GM21381 (cell line): ENCODE measurements at regions not wholly inside any gene's neighbourhood (a gene's known extent, or its start where the extent isn't known, plus 50 kb on each side); places are given as distances from the start of the nearest gene placed in this dataset.
"Not testable (repeated sequence)": the region's sequence is repeated elsewhere in the genome, so short reads cannot be mapped to it uniquely, and the experiment has no call there.

Source experiments
- ATAC-seq: cut with Tn5 transposase; IDR thresholded peaks from one replicate; pipeline ENCODE4 v1.9.1; 2021; ENCODE audit warnings: mild to moderate bottlenecking, moderate library complexity; ENCODE audit not compliant: unreplicated experiment

- no peak for ATAC-seq
Measured at GRCh38 chr6:119533603-119534279, 184.2 kb upstream of the MAN1A1 start.

- no peak for ATAC-seq
Measured at GRCh38 chr6:119527231-119527578, 177.6 kb upstream of the MAN1A1 start.

DNA sequence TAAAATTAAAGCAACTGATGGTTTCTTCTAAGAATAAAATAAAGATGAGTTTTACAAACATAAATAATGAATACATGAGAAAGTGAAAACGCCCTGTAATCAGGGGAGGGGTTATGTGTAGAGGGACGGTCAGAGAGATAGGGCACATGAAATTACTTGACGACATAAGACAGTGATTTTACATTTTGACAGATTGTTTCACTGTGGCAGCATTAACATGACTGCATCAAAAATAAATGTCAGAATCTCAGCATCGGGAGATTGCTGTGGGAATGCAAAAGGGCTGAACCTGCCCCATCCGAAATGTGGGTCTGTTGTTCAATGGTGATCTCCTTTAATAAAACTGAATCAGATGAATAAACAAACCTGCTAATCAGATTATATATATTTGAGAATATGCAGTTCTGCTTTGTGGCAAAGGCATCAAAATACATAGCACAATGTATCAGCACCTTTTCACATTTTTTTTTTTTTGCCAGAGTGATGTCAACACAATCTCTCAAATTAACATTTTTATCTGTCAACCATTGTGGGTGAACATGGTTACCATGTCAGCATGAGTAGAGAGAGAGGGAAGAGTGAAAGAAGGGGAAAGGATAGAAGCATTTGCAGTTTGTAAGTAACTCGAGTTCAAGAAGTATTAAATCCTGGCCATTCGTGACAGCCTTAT is 177.1 kb upstream of the MAN1A1 start:
- ATAC-seq = no peak

- ATAC-seq = no peak
Measured at GRCh38 chr6:119524410-119524809, 174.8 kb upstream of the MAN1A1 start.

- no peak for ATAC-seq
Measured at GRCh38 chr6:119523556-119523955, 174.0 kb upstream of the MAN1A1 start.

DNA sequence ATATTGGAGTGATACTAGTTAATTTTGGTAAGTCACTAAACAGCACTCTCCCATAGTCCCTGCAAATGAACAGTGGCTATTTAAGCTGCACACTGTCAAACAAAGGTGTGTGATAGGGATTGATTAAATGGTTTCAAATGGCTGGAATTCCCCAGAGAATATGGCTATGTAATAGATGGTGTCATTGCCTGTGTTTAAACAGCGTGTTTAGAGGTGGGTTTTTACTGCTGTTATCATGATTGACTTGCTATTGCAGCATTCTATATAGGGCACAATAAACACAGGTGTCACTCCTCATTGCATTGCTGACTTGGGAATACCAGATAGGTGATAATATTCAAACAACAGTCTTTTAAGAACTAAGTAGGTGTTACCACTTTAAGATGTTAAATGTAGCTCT is 171.7 kb upstream of the MAN1A1 start:
- no peak for ATAC-seq

- no peak for ATAC-seq
Measured at GRCh38 chr6:119517428-119517827, 167.9 kb upstream of the MAN1A1 start.

- ATAC-seq = no peak
Measured at GRCh38 chr6:119514345-119514744, 164.8 kb upstream of the MAN1A1 start.

DNA sequence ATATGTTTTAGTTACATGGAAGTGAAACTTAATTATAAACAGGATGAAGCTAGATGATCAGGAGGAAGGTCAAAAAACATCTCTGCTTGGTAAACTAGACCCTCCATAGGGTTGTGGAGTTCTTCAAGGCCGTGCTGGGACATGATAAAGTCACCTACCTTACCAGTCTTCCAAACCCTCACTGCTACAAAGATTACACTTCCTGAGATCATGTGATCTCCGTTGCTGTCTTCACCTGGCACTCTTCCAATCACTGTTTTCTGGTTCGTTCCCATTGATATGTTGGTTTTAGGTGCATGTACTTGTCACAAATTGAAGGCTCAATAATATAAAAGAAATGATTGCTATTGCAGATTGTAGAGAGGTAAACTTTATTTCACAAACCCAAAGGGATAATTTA is 161.5 kb upstream of the MAN1A1 start:
- ATAC-seq = no peak

- no peak for ATAC-seq
Measured at GRCh38 chr6:119510246-119510645, 160.7 kb upstream of the MAN1A1 start.

DNA sequence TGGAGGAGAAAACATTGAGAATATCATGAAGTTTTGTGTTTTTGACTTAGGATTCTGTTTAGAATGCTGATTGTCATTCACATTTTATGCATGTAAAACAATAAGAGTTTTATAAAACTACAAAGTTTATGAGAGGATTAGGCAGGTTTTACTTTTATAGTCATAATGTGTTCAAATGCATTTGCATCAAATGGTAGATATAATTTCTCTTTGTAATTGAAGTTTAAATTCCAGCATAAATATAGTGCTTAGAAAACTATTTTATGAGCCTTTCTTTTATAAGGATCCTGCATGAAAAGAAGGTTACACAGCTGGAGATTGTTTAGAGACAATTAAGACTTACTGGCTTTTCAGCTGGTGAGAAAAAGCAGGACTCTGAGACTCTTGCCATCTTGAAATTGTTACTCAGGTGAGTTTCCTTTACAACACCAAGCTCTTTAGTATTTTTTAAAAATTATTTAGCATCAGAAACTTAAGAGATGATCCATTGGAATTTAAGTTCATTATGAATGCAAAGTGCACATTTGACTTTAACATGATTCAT is 157.1 kb upstream of the MAN1A1 start:
- no peak for ATAC-seq

DNA sequence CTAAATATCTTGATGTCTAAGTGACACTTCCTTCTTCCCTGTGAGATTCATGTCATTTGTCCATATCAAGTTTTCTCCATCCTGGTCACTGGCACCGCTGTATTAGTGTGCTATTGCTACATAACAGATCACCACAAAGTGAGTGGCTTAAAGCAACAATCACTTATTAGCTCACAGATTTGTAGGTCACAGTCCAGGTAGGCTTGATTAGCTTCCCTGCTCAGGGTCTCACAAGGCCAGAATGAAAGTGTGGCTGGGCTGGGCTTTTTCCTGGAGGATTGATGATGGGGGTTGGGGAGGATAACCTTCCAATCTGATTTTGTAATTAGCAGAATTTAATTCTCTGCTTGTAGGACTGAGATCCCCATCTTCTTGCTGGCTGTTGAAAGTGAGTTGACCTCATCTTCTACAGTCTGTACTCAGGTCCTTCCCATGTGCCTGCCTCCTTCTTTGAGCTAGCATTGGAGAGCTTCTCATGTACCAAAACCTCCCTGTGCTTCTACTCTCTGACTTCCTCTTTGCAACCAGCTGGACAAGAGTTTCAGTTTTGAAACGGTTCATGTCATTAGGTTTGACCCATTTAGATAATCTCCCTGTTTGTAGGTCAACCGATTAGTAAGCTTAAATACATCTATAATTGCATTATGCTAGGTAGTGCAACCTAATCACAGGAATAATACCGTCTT is 152.4 kb upstream of the MAN1A1 start:
- ATAC-seq = peak; percentile 95

- no peak for ATAC-seq
Measured at GRCh38 chr6:119499797-119500196, 150.2 kb upstream of the MAN1A1 start.

DNA sequence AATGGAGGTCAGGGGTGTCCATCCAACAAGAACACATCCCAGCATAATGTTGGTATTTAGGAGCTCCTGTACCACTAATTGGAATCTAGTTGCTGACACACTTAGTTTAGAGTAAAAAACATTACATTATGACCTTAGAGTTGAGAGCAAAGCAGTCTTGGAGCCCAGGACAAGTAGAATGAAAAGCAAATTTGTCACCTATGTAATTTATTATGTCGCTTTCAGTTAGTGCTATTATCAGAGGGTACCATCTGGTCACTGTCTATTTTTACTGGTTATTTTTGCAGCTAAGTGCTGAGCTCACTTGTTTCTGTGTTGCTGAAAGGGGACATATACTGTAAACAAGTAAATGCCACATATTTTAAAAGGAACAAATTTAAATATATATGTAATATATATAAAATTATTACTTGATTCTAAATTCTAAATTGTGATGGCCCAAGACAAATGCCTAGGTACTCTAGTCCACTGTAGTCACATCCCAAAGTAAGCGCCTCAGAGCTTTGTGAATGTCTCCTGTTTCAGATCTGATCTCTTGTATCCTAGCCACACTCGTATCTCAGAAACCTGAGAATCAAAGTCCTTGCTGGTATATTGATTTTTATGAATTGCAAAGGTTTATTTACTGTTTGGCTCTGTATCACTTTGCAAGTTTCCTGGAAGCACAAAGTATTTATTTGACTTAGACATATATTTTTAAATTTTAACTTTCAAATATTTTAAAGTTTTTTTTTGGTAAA is 148.6 kb upstream of the MAN1A1 start:
- ATAC-seq = no peak

GRCh38 chr6:119495230-119495683 is 145.7 kb upstream of the MAN1A1 start:
- ATAC-seq = no peak

DNA sequence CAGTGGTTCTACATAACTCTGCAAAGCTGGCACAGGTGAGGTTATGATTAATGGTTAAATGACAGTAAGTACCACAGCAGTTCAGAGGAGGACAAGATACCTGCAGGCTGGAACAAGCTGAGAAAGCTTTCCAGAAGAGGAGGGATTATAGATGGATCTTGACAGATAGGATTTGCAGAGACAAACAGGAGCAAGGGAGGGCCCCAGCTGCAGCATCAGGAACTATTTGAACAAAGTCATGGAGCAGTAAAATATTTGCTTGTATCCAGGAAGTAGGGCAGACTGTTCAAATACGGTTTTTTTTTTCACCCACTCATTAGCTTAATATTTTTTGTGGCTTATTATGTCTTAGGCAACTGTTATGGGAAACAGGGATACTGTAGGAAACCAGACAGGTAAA is 144.4 kb upstream of the MAN1A1 start:
- no peak for ATAC-seq

DNA sequence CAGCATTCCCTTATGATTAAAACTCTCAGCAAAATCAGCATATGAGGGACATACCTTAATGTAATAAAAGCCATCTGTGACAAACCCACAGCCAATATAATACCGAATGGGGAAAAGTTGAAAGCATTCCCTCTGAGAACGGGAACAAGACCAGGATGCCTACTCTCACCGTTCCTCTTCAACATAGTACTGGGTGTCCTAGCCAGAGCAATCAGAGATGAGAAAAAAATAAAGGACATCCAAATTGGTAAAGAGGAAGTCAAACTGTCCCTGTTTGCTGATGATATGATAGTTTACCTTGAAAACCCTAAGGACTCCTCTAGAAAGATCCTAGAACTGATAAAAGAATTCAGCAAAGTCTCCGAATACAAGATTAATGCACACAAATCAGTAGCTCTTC is 141.6 kb upstream of the MAN1A1 start:
- not testable (repeated sequence) for ATAC-seq

- ATAC-seq = not testable (repeated sequence)
Measured at GRCh38 chr6:119490050-119490449, 140.5 kb upstream of the MAN1A1 start.

- no peak for ATAC-seq
Measured at GRCh38 chr6:119484598-119484997, 135.0 kb upstream of the MAN1A1 start.

GRCh38 chr6:119483908-119484307 is 134.3 kb upstream of the MAN1A1 start:
- no peak for ATAC-seq

GRCh38 chr6:119482850-119483285 is 133.3 kb upstream of the MAN1A1 start:
- no peak for ATAC-seq
